CD4-positive, alpha-beta T cell treated with Interleukin-15 for 1 hour (primary cell): ENCODE measurements at regions not wholly inside any gene's neighbourhood (a gene's known extent, or its start where the extent isn't known, plus 50 kb on each side); places are given as distances from the start of the nearest gene placed in this dataset.
"Not testable (repeated sequence)": the region's sequence is repeated elsewhere in the genome, so short reads cannot be mapped to it uniquely, and the experiment has no call there.

ENCODE experiments used
- DNase-seq: peaks from one replicate; pipeline ENCODE4 v3.0.0-alpha.2; 2020

DNA sequence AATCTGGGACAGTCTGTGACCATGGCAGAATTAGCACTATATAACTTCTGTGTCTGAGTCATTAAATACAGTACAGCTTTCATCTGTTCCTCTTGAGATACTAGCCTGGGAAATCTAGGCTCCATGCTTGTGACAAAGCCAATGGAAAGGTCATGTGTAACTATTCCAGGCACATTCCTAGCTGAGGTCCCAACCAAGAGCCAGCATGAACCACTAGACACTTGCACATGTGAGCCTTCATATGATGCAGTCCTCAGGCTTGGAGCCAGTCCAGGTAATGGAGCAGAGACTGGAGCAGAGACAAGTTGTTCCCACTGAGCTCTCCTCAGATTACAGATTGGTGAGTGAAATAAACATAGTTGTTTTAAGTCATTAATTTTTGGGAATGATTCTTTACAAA, 412.4 kb upstream of the ZNF462 start:
- no peak for DNase-seq

DNA sequence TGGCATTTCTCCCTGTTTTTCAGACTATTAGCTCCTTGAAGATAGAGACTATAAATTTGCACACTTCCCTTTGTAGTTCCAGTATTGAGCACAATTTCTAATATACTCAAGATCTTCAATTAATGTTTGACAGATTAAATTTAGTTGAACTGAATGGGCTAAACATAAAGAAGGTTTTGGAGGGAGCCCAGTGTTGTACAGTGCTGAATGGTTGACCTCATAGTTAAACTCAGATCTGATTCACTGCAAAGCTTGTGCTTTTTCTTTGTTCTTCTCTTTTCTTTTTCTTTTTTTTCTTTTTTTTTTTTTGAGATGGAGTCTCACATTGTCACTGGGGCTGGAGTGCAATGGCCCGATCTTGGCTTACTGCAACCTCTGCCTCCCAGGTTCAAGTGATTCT, 411.7 kb upstream of the ZNF462 start:
- DNase-seq: no peak

DNA sequence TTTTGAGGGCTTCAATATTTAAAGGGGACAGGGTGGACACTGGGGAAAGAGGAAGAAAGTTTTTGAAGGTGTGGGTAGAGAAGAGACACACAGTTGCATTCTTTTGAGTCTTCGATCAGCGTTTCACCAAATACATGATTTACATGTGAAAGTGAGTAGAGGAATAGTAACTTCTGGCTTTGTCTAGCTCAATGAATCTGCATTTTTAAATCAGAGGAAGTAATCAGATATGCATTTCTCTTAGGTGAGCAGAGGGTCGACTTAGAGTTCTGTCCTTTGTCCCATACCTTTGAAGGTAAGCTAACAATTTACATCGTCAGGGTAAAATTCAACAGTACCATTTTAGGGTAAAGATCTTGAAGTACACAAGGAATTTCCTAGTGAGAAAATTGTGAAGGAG, 406.4 kb upstream of the ZNF462 start:
- no peak for DNase-seq

DNA sequence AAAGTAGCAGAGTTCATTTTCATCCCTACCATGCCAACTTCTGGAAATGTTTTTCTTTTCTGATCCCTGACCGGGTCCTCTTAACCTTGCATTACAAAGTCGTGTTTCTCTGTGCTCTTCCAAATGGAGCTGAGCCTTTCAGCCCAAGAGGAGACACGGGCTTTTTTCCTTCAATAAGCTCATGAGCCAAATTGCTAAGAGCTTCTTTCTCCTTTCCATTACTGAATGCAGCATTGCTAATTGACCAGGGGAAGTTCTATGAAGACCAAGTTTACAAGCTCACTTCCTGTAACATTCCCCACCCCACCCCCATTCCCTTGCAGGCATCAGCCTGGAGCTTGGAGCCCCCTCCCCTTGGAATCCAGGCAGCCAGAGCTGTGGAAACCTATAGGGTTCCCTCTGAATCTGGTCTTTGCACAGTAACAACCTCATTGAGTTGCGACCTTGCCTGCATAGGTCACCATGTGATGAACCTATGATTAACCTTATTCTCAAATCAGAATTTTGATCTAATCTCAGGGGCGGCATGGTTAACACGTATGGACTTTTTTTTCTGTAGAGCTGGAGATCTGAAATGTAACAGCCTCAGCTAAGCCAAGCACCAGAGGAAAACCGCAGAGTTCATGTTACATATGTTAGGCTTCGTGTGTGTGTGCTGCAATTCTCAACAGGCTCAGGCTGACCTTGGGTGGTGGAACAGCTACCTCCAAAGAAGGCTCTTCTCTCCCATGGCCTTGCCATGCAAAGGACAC, 395.7 kb upstream of the ZNF462 start:
- DNase-seq: no peak

DNA sequence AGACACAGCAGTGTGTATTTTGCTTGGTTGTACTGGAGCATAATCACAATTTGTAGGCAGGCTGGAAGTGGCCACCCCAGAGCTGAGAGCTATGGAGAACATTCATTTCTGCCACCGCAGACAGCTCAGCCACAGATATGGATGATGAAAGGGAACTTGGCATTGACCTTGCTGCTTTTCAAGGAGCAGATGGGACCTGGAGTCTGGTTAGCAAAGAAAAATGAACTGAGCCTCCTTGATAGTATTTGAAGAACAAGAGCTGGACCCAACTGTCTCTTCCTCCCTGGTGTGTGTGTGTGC, 395.2 kb upstream of the ZNF462 start:
- no peak for DNase-seq

DNA sequence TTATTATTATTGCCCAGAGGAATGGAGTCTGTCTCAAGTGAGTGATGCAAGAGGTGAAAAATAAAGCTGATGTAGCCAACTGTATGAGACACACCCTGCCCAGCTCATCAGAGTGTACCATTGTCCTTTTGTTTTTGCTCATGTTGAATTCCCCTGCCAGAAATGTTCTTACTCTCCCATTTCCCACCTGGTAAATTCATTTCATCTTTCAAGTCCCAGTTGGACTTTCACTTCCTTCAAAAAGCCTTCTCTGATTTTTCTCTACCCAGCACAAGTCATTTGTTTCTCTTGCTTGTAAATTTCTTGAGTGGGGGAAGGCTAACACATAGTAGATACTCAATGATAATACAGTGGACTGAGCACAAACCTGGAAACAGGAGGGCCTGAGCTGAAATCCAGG, 394.5 kb upstream of the ZNF462 start:
- no peak for DNase-seq

DNA sequence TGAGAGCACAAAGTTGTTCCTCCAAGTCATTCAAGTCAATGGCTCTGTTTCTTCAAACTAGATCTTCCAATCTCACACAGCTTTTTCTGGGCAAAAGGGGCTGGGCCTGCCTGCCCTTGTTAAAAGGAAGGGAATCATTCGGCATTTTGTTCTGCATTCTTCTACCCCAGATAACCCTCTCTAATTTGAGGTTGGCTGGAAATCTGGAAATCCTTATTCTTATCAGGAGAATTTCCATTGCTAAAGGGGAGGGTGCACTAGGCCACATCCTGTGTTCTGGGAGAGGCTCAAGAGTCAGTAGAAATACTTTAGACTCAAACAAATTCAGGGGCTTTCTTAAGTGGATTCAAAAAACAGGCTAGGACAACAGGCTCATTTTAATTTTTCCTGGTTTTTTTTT, 384.7 kb upstream of the ZNF462 start:
- DNase-seq: no peak

DNA sequence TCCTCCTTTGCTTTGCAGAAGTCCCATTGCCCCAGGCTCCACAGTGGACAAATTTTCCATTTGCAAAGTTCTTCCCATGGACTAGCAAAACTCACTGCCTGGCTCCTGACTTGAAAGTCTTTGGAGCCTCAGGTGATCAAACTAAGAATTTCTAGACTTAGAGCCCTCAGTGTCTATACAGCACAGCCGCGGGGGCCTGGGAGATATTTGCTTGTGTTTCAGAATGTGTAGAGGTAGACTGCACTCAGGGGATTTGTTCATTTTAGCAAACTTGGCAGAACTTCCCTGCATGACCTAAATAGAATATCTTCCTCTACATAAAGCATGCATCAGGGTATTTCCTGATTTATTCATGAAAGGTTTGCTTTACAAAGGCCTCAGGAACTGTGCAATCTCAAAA, 384.2 kb upstream of the ZNF462 start:
- no peak for DNase-seq

DNA sequence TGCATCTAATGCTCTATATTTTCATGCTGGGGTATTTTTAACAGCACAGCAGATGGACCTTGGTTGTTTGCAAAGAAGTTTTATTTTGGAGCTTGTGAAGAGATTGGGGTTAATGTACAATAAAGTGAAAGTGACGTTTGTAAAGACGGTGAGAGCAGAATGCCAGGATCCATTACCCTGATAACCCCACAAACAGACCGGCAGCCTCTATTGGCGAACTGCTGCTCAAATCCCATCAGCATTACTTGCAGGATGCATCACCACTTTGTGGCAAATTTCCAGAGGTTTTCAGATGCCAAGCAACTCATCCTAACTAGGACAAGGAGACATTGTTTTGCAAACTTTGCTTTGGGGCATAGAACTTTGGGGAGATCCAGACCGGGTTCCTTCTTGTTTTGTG, 383.3 kb upstream of the ZNF462 start:
- DNase-seq: no peak

DNA sequence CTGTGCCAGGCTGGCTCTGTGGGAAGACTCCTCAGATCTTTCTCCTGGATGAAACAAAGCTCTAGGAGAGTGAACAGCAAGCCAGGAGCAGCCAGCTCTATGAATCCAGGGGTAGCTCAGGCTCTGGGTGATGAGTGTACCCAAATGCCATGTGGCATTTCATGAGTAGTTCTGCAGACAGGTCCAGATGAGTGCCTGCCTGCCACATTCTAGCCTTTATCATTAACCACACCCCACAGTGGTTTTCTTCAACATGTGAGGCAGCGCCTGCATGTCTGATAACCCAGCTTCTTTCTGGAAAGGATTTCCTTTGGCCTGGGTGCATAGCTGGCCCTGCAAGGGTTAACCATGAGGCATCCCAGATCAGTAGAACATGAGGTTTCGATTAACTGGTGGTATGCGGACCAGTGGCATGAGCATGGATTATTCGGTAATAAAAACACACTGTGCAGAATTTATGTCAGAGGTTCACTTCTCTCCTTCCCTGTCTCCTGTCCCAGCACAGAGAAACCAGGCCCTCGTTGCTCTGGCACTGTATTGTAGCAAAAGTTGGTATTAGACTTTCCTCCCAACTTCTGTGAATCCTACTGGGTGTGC, 381.9 kb upstream of the ZNF462 start:
- no peak for DNase-seq

DNA sequence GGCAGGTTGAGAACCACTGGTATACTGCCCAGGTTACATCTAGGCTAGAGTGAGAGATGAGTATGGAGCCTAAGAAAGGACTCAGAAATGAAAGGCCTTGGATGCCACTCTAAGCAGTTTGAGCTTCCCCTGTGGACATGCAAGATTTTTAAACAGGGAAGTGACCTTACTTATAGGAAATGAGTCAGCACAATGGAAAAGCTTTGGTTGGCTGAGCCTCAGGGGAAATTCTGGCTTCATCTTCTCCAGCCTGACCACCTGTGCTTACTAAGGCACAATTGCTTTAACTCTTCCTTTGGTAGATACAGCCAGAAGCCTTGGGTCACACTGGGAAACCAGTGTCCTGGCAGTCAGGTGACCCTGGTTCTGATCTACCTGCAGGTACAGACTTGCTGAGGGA, 380.2 kb upstream of the ZNF462 start:
- DNase-seq: no peak

DNA sequence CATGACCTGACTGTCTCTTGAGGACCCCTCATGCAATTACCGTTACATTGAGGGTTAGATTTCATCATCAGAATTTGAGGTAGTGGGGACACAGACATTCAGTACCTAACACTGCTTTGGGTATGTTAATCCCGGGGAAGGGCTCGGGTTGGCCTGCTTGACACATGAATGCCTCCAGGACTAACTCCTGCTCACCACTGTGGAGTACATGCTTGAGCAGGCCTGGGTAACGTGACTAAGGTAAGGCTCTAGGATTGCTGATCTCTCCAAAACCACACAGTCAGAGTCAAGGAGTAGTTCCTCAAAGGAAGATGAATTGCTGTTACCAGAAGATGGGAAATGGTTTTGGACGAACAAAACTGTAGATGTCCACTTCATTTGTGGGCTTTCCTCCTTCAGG, 376.3 kb upstream of the ZNF462 start:
- no peak for DNase-seq

DNA sequence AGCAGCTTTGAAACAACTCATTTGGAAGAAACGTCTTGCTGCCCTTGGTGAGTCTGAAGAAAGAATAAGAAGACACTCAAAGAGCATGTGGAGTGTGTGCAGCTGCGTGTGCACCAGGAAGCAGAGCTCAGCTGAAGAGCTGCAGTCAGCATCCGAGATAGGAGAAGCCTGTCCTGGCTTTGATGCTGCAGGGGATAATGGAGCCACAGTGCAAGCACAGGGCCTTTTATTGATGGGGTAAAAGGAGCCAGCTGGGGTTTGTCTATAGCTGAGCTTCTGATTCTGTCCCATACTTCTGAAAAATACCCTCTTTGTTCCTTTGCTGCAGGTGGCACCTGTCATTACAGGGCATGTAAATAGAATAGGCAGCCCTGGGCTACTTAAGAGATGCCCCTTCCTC, 375.7 kb upstream of the ZNF462 start:
- no peak for DNase-seq

DNA sequence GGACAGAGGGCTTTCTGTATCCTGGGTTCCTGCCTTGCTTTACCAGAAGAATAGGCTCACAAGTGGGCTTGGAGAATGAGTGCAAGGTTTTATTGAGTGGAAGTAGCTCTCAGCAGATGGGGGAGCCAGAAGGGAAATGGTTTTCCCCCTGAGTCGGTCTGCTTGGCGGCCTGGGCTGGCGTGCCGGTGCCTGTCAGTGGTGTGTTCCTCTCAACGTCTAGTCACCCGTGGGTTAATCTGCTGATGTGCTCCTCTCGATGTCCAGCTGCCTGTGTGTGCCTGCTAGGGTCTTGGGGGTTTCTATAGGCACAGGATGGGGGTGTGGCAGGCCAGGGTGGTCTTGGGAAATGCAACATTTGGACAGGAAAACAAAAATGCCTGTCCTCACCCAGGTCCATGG, 370.8 kb upstream of the ZNF462 start:
- DNase-seq: not testable (repeated sequence)

DNA sequence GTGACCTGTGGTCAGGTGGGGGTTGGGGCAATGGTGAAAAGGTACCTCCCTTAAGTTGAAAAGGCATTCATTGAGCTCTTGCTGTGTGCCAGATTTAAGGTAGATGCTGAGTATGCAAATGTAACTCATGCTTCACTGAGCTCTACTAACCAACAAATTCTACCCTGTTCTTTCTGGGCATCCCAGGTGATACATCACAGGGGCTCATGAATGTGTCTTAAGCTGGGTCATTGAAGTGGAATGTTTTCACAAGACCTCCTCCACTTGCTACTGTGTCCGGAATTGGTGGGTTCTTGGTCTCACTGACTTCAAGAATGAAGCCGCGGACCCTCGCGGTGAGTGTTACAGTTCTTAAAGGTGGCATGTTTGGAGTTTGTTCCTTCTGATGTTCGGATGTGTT, 362.8 kb upstream of the ZNF462 start:
- DNase-seq: no peak

DNA sequence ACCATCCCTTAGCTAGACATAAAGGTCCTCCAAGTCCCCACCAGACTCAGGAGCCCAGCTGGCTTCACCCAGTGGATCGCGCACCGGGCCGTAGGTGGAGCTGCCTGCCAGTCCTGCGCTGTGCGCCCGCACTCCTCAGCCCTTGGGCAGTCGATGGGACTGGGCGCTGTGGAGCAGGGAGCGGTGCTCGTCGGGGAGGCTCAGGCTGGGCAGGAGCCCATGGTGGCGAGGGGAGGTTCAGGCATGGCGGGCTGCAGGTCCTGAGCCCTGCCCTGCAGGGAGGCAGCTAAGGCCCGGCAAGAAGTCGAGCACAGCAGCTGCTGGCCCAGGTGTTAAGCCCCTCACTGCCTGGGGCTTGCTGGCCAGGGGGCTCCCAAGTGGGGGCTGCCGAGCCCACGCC, 361.8 kb upstream of the ZNF462 start:
- DNase-seq: not testable (repeated sequence)

DNA sequence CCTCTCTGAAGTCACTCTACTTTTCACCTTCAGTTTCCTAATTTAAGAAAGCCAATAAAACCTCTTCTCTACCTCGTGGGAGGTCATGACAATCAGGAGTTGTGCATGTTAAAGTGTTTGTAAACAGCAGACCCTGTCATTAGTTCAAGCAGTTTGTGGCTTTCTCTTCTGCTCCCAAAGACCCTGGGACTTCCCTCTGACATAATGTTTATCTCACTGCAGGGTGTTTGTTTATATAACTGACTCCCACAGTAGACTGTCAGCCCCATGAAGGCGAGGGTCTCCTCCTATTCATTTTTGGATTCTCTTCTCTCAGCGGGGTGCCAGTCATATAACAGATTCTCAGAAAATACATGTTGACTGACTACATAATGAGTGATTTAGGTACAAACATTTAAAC, 360.0 kb upstream of the ZNF462 start:
- no peak for DNase-seq

DNA sequence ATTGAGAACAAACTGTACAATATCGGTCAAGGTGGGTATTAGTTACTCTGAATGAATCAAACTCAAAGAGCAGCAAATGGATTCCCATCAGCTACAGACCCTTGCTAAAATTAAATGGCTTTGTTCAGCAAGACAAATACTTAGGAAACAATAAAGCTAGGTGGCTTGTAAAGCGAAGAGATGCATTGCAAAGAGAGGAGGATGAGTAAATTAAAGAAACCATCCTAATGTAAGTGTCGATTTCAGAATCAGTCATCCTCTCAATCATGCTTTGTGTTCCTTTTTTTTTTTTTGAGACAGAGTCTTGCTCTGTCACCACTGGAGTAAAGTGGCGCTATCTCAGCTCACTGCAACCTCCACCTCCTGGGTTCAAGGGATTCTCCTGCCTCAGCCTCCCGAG, 359.2 kb upstream of the ZNF462 start:
- no peak for DNase-seq

DNA sequence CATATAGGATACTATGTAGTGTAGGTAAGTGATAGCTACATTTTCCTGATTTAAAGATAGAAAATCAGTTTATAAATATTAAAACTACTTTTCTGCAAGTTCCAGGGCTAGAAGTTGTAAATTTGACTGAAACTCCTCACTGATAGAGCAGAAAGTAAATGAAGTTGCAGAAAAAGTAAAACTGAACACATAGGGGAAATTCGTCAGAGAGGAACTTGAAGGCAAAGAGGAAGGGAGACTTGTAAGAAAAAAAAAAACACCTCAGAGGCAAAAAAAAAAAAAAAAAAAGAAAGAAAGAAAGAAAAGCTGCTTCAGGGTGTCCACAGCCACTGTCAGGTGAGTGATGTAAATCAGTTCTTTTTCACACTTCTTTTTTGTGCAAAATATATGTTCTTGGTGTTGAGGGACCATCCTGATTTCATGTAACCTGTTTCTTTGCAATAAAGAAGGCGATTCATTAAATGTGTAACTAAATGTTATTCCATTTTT, 336.2 kb upstream of the ZNF462 start:
- DNase-seq: no peak

DNA sequence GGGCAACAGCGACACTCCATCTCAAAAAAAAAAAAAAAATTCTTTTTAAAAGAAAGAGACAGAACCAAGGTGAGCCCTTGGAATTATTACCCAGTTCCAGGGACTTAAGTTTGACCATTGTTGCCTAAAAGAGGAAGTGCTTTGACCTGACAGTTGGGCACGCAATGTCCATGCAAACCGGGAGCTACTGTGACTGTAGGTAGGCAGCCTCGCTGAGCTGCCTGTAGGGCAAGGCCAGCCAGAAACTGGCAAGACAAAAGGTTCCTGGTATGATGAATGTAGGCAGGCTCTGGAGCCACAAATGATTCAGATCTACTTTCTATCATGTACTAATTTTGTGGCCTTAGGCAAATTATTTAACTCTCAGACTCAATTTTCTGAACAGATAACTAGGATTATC, 334.8 kb upstream of the ZNF462 start:
- DNase-seq: no peak

DNA sequence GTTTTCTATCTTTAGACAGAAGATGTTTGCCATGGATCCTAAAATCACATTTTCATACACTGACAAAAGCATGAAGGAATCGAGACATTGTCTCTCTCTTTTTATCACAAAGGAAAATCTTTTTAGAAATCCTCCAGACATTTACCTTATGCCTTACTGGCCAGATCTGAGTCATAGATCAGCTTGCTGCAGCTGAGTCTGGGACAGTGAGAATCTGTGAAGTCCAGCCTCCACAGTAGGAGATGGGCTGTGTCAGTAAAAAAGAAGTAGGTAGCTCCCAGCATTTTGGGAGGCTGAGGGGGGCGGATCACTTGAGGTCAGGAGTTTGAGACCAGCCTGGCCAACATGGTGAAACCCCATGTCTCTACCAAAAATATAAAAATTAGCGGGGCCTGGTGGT, 333.4 kb upstream of the ZNF462 start:
- DNase-seq: no peak

DNA sequence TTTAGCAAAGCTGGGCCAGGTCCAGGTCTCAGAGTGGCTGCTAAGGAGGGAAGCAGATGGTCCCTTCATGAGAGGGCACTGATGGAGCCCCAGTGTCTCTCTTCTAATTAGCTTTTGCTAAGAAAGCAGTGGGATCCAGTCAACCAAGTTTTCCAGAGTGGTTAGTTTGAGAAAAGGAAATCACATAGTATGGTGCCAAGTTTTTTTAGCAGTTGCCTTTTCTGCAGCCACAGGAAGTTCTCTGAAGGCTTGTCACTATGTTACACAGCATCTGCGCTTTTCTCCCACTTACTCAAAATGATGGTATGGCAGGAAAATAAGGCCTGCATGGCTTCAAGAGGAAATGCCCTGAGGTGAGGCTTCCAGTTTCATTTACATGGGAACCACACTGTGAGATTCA, 331.5 kb upstream of the ZNF462 start:
- no peak for DNase-seq

DNA sequence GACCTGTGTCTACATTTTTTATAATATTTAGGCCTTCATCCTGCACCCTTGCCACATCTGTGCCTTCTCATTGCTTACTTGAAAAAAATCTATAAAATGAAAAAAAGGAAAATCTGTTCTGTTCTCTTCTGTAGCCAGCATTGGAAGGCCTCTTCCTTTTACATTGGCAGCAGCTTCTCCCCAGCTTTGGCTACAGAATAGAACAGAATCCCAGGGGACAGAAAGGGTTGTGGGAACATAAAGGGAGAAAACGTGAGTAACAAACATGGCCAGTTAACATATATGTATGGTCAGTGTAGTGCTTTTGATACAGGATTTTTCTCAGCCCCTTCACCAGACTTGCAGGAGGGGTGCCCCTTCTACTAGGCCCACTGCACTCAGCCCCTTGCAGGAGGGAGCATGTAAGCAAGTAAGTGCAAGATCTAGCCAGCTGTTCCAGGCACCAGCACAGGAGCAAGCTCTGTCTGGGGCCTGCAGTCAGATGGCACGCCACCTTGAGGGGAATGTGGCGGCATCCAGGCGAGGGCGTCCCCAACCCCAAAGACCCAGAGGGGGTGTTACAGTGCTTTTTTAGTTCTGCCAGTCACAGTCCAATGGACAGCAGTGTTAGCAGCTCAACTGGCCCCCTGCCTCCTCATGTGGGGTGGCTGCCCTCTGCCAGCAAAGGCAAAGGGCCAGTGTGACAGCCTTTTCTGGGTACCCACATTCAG, 330.5 kb upstream of the ZNF462 start:
- DNase-seq: no peak

DNA sequence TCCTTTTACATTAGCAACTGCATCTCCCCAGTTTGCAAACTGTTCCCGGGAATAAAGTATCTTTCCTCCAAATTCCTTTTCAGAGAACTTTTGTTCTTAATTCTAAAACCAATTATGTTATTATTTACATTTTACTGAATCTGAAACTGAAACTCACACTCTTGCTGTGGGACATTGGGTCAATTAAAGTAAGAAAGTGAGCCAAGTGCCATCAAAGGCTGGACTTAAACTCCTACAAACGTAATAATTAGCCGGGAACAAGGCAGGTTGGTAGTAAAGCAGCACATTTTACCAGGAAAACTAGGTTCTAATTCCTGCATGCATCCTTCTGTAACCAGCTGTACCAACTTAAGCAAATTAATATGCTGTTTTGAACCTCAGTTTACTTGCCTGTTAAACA, 328.2 kb upstream of the ZNF462 start:
- no peak for DNase-seq

DNA sequence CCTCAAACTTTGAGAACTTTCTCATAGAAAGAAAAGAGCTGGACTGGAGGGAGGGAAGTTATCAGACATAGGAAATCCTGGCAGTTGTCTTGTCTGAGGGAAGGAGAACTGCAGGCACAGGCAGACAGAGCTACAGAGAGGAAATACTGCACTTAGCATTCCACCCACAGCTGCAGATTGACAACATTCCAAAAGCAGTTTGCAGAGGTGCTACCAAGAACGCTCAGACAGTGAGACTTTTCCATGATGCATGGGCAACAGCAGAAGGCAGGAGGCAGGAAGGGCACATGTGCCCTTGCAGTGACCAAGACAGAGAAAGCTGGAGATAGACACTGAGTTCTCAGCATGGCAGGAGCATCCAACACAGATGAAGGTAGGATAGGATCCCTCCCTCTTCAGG, 327.5 kb upstream of the ZNF462 start:
- DNase-seq: no peak
